ENCODE measurements at regions not wholly inside any gene's neighbourhood (a gene's known extent, or its start where the extent isn't known, plus 50 kb on each side); places are given as distances from the start of the nearest gene placed in this dataset.

DNA sequence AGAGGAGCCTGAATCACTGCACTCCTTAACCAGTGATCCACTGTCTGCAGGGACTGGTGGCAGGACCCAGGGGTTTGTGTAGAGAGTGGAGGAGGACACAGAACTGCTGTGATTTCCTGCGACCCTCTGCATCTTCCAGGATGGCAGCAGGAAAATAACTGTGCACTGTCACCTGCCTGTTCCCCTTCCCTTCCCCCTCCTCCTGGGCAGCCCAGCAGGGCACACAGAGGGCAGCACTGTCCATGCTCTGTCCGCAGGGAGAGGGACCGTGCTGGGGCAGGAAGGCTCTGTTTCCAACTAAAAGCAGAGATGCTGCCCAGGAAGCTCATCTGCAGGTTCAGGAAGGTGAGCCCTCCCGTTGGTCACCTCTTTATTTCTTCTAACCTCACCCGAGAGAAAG lies 168.7 kb downstream of the ZBTB18 start:
- no peak for DNase-seq (ENCODE audit: low spot score)

DNA sequence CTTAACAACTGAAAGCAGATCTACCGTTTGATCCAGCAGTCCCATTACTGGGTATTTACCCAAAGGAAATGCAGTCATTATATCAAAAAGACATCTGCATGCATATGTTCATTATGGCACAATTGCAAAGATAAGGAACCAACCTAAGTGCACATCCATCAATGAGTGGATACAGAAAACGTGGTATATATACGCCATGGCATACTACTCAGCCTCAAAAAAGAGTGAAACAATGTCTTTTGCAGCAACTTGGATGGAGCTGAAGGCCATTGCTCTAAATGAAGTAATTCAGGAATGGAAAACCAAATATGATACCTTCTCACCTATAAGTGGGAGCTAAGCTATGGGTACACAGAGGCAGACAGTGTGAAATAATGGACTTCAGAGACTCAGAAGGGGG lies 169.3 kb downstream of the ZBTB18 start:
- TF ChIP-seq, protein P1, sequence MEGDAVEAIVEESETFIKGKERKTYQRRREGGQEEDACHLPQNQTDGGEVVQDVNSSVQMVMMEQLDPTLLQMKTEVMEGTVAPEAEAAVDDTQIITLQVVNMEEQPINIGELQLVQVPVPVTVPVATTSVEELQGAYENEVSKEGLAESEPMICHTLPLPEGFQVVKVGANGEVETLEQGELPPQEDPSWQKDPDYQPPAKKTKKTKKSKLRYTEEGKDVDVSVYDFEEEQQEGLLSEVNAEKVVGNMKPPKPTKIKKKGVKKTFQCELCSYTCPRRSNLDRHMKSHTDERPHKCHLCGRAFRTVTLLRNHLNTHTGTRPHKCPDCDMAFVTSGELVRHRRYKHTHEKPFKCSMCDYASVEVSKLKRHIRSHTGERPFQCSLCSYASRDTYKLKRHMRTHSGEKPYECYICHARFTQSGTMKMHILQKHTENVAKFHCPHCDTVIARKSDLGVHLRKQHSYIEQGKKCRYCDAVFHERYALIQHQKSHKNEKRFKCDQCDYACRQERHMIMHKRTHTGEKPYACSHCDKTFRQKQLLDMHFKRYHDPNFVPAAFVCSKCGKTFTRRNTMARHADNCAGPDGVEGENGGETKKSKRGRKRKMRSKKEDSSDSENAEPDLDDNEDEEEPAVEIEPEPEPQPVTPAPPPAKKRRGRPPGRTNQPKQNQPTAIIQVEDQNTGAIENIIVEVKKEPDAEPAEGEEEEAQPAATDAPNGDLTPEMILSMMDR (IDR thresholded peaks at IDR 0.05; ENCODE audit: extremely low read depth, missing control alignments): no peak
- DNase-seq (ENCODE audit: low spot score): no peak

More for the DNA sequence above, 168.7 kb downstream of the ZBTB18 start:
- TF ChIP-seq, protein P1 (IDR thresholded peaks at IDR 0.05; ENCODE audit: extremely low read depth, missing control alignments): no peak

DNA sequence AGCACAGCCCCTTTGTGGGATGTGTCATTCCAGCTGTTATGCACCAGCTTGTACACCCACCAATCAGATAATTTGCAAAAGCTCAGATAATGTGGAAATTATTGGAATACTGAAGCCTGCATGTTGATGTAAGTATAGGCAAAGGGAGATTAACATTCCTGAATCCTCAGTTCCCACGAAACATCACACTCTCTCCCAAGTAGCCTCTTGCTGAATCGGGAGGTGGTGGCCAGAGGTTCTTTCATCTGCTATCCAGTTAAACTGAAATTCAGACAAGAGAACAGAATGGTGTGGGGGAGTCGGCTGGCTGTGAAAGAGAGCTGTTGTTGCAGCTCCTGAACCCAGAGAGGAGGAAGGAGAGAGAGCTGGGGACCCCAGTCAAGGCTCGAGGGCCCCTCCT lies 170.9 kb downstream of the ZBTB18 start:
- TF ChIP-seq, protein P1 (IDR thresholded peaks at IDR 0.05; ENCODE audit: extremely low read depth, missing control alignments): no peak
- DNase-seq (ENCODE audit: low spot score): no peak

DNA sequence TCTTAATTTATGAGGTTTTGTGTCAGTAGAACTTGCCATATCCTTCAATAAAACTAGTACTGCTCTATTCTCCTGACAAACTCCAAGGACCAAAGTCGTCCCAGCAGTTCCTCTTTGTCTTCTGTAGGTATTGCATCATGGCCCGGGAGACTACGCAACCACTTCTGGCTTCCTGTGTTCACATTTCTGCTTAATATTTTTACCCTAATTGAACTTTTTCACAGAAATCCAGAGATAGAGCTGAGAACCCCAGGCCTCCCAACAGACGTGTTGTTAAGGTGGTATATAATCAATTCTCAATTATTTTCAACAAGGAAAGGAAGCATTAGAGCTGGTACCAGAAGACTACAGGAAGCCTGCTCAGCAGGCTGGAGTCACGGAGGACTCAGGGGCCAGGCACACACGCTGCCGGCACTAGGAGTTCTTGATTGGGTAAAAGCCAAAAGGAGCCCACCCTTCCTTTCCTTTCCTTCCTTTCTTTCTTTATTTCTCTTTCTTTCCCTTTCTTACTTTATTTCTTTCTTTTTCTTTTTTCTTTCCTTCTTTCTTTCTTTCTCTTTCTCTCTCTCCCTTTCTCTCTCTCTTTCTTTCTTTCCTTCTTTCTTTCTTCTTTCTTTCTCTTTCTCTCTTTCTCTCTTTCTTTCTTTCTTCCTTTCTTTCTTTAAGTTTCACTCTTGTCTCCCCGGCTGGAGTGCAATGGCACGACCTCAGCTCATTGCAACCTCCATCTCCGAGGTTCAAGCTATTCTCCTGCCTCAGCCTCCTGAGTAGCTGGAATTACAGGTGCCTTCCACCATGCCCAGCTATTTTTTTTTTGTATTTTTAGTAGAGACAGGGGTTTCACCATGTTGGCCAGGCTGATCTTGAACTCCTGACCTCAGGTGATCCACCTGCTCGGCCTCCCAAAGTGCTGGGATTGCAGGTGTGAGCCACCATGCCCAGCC lies 173.7 kb downstream of the ZBTB18 start:
- no peak for DNase-seq (ENCODE audit: low spot score)
- TF ChIP-seq, protein P1 (IDR thresholded peaks at IDR 0.05; ENCODE audit: extremely low read depth, missing control alignments): no peak

DNA sequence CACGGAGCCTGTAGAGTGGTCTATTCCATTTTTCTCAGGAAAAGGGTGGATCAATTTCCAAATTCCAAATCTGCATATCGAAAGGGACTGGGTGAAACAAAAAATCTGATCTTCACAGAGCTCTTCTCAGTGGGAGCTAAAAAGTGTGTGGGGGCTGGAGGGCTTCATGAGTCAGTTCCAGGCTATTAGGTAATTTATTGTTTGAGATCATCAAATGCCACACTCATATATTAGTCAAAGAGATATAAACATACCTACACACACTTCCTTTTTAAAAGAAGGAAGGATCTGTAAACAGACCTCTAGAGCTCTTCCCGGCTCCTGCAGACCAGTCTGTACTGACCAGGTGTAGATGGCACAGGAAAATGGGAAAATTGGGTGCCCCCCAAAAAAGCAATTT lies 175.4 kb downstream of the ZBTB18 start:
- TF ChIP-seq, protein P1 (IDR thresholded peaks at IDR 0.05; ENCODE audit: extremely low read depth, missing control alignments): no peak
- no peak for DNase-seq (ENCODE audit: low spot score)

DNA sequence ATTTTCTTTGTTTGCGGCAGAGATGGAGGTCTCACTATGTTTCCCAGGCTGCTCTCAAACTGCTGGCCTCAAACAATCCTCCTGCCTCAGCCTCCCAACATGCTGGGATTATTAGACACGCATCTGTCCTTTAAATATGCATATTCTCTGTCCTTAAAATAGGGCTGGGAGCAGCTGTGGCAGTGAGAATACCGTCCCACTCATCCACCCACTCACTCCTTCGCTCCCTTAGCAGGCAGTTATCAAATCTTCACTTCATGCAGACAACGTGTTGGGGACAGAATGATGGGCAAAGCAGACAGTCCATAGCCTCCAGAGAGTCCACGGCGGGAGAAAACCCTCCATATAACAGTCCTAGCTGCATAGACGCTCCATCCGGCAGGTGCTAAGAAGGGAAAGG lies 179.4 kb downstream of the ZBTB18 start:
- TF ChIP-seq, protein P1 (IDR thresholded peaks at IDR 0.05; ENCODE audit: extremely low read depth, missing control alignments): no peak
- no peak for DNase-seq (ENCODE audit: low spot score)

DNA sequence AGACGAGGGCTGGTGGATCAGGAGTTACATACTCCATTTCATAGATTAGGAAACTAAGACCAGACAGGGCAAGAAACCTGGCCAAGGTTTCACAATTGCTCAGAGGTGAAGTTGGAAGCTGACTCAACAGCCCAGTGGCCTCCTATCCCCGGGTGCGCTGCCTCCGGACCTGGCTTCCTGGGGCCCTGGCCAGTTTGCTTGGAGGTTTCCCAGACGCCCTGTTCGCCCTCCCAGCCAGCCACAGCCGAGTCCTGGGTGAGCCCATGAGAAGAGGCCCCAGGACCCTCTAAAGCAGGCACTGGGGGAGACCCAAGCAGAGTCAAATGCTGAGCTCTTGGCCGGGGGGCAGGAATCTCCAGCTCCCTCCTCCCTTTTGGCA lies 180.1 kb downstream of the ZBTB18 start:
- no peak for DNase-seq (ENCODE audit: low spot score)
- TF ChIP-seq, protein P1 (IDR thresholded peaks at IDR 0.05; ENCODE audit: extremely low read depth, missing control alignments): no peak
